ENCODE measurements at regions not wholly inside any gene's neighbourhood (a gene's known extent, or its start where the extent isn't known, plus 50 kb on each side); places are given as distances from the start of the nearest gene placed in this dataset.

DNA sequence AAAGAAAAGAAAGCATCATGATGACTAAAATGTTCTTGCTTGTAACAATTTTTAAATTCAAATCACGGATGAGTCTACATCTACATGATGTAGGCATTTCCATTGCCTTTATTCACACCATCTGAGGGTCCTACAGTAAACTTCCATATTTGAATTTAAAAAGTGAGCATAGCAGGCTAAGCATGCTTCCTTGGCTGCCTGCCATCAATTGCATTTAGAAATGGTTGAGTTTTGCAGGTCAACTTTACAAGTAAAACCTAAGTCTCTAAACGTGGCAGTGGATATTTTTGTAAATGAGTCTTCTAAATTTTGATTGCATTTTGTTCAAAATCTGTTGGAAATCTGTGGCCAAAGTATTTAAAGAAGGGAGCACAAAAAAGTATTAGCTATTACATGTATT lies 136.5 kb upstream of the PTCH1 start:
- no peak overlapping the region for H3K4me3 ChIP-seq (replicated peaks; ENCODE audit: low read depth, low read length)
- DNase-seq (ENCODE audit: extremely low read depth, low read depth), result no peak
- no peak for TF ChIP-seq CTCF (IDR thresholded peaks at IDR 0.05; ENCODE audit: low read depth, low read length, missing control alignments)

- TF ChIP-seq CTCF (IDR thresholded peaks at IDR 0.05; ENCODE audit: low read depth, low read length, missing control alignments), result no peak
- H3K4me3 ChIP-seq (replicated peaks; ENCODE audit: low read depth, low read length), result no peak overlapping the region
These were observed 133.9 kb upstream of the PTCH1 start for GRCh38 chr9:95650720-95651119.

DNA sequence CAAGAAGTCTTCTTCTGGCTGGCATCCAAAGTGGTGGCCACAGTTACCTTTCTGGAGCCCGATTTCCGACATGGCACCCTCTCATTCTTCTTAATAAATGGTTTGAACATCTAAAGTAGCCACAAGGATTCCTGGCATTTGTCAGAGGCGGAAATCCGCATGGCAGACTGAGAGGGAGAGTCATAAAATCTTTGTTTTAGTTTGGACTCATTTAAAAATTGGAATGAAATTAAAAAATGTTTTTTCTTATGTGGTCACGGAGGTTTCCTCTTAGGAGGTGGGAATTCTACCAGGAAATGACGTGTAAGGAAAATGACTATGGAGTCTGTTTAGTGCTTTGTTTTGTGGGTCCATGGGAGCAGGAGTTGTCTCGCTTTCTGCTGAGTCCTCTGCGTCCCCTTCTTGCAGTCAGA lies 133.0 kb upstream of the PTCH1 start:
- H3K4me3 ChIP-seq (replicated peaks; ENCODE audit: low read depth, low read length), result no peak overlapping the region
- no peak for TF ChIP-seq CTCF (IDR thresholded peaks at IDR 0.05; ENCODE audit: low read depth, low read length, missing control alignments)
- DNase-seq (ENCODE audit: extremely low read depth, low read depth), result no peak

More at GRCh38 chr9:95650720-95651119, 133.9 kb upstream of the PTCH1 start:
- no peak for DNase-seq (ENCODE audit: extremely low read depth, low read depth)

- no peak for TF ChIP-seq CTCF (IDR thresholded peaks at IDR 0.05; ENCODE audit: low read depth, low read length, missing control alignments)
- H3K4me3 ChIP-seq (replicated peaks; ENCODE audit: low read depth, low read length), result no peak overlapping the region
- DNase-seq (ENCODE audit: extremely low read depth, low read depth), result no peak
These were observed 131.5 kb upstream of the PTCH1 start for GRCh38 chr9:95648225-95648624.

DNA sequence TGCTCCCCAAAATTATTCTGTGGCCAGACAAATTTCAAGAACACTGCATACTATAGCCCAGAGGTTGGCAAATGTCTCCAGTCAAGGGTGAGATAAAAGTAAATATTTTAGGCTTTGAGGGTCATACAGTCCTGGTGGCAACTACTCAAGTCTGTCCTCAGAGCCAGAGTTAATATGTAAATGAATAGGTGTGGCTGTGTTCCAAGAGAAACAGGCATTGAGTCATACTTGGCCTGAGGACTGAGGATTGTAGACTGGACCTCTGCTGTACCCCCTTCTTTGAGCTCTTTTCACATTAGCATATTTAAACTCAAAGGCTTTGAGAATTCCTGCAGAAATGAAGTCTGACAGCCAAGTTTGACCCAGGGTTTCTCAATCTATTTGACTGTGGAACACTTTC lies 129.2 kb upstream of the PTCH1 start:
- no peak overlapping the region for H3K4me3 ChIP-seq (replicated peaks; ENCODE audit: low read depth, low read length)
- no peak for DNase-seq (ENCODE audit: extremely low read depth, low read depth)
- TF ChIP-seq CTCF (IDR thresholded peaks at IDR 0.05; ENCODE audit: low read depth, low read length, missing control alignments), result no peak

DNA sequence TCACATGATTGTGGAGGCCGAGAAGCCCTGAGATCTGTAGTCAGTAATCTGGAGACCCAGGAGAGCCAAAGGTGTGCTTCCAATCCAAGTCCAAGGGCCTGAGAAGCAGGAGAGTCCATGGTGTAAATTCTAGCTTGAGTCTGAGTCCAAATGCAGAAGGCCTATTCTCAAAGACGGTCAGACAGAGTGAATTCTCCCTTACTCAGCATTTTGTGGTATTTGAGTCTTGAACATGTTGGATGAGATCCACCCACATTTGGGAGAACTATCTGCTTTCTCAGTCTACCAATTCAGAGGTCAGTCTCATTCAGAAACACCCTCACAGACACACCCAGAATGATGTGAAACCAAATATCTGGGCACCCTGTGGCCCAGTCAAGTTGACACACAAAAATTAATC lies 128.8 kb upstream of the PTCH1 start:
- DNase-seq (ENCODE audit: extremely low read depth, low read depth), result no peak
- TF ChIP-seq CTCF (IDR thresholded peaks at IDR 0.05; ENCODE audit: low read depth, low read length, missing control alignments), result no peak

GRCh38 chr9:95644377-95644776 lies 127.6 kb upstream of the PTCH1 start:
- no peak for TF ChIP-seq CTCF (IDR thresholded peaks at IDR 0.05; ENCODE audit: low read depth, low read length, missing control alignments)
- H3K4me3 ChIP-seq (replicated peaks; ENCODE audit: low read depth, low read length), result no peak overlapping the region
- DNase-seq (ENCODE audit: extremely low read depth, low read depth), result no peak

More for the DNA sequence above, 128.8 kb upstream of the PTCH1 start:
- no peak overlapping the region for H3K4me3 ChIP-seq (replicated peaks; ENCODE audit: low read depth, low read length)

Data from HFF-Myc (cell line).